Fibroblast of skin of left biceps (primary cell): ENCODE measurements at regions not wholly inside any gene's neighbourhood (a gene's known extent, or its start where the extent isn't known, plus 50 kb on each side); places are given as distances from the start of the nearest gene placed in this dataset.
"Not testable (repeated sequence)": the region's sequence is repeated elsewhere in the genome, so short reads cannot be mapped to it uniquely, and the experiment has no call there.

Experiments used
- DNase-seq, 2 experiments: peaks; one replicate each; pipeline ENCODE4 v3.0.0-alpha.2; 2013; ENCODE audit warnings: low read depth in 2 of 2

GRCh38 chr17:45646288-45646988 lies 137.7 kb upstream of the CRHR1 start:
- DNase-seq, result no peak

GRCh38 chr17:45648642-45649041 lies 135.5 kb upstream of the CRHR1 start:
- no peak for DNase-seq

GRCh38 chr17:45649796-45650195 lies 134.3 kb upstream of the CRHR1 start:
- DNase-seq, result no peak

GRCh38 chr17:45650561-45650960 lies 133.6 kb upstream of the CRHR1 start:
- DNase-seq, result no peak

- no peak for DNase-seq
These were observed 132.9 kb upstream of the CRHR1 start for GRCh38 chr17:45651145-45651709.

GRCh38 chr17:45653616-45654015 lies 130.5 kb upstream of the CRHR1 start:
- DNase-seq, result no peak

- DNase-seq, result no peak
These were observed 127.5 kb upstream of the CRHR1 start for GRCh38 chr17:45656527-45657181.

- no peak for DNase-seq
These were observed 123.6 kb upstream of the CRHR1 start for GRCh38 chr17:45660474-45660873.

GRCh38 chr17:45662432-45662831 lies 121.7 kb upstream of the CRHR1 start:
- DNase-seq, result no peak

GRCh38 chr17:45663772-45664171 lies 120.3 kb upstream of the CRHR1 start:
- DNase-seq, result no peak

- no peak for DNase-seq
These were observed 119.2 kb upstream of the CRHR1 start for GRCh38 chr17:45664921-45665320.

- no peak for DNase-seq
These were observed 118.0 kb upstream of the CRHR1 start for GRCh38 chr17:45666046-45666600.

- DNase-seq, result no peak
These were observed 117.5 kb upstream of the CRHR1 start for GRCh38 chr17:45666641-45667040.

- no peak for DNase-seq
These were observed 116.4 kb upstream of the CRHR1 start for GRCh38 chr17:45667591-45668171.

- no peak for DNase-seq
These were observed 115.8 kb upstream of the CRHR1 start for GRCh38 chr17:45668316-45668715.

- no peak for DNase-seq
These were observed 111.8 kb upstream of the CRHR1 start for GRCh38 chr17:45672301-45672700.

GRCh38 chr17:45672792-45673191 lies 111.3 kb upstream of the CRHR1 start:
- no peak for DNase-seq

GRCh38 chr17:45673759-45674158 lies 110.4 kb upstream of the CRHR1 start:
- not testable (repeated sequence) for DNase-seq

GRCh38 chr17:45675012-45675411 lies 109.1 kb upstream of the CRHR1 start:
- no peak for DNase-seq

GRCh38 chr17:45675892-45676291 lies 108.2 kb upstream of the CRHR1 start:
- DNase-seq, result no peak

GRCh38 chr17:45676695-45677094 lies 107.4 kb upstream of the CRHR1 start:
- no peak for DNase-seq

GRCh38 chr17:45677770-45678169 lies 106.3 kb upstream of the CRHR1 start:
- DNase-seq, result no peak

- no peak for DNase-seq
These were observed 104.7 kb upstream of the CRHR1 start for GRCh38 chr17:45679426-45679825.
